ENCODE measurements at regions not wholly inside any gene's neighbourhood (a gene's known extent, or its start where the extent isn't known, plus 50 kb on each side); places are given as distances from the start of the nearest gene placed in this dataset.

- DNase-seq, result no peak
These were observed 180.6 kb downstream of the FOXO1 start for GRCh38 chr13:40485611-40486517.

DNA sequence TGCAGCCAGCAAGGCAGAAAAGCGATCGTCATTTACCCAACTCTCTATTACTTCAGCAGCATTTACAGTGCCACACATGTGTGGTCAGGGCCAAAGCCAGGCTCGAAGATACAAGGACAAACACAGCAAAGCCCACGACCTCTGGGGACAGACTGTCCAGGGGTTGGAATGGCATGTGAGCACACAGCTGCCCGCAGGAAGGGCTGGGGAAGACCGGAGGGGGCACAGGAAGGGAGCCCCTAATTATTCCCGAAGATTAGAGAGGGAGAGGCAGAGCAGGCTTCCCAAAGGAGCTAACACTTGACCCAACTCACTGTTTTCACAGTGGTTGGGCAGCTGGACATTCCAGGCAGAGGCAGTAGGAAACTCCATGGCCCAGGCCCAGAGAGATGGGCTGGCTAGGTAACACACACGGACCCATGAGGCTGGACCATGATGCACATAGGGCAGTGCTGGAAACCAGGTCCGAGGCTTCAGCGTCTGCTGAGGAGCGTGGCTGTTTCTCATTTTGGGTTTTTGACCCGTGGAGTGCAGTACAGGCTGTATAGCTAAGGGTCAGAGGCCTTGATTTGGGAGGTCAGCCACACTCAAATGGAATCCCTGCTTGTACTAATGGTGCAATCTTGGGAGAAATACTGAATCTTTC, 179.8 kb downstream of the FOXO1 start:
- DNase-seq, result no peak

GRCh38 chr13:40488869-40489391, 177.5 kb downstream of the FOXO1 start:
- no peak for DNase-seq

- DNase-seq, result peak in 7 of 58 donors; percentile 12 to 43 (median 18)
These were observed 176.2 kb downstream of the FOXO1 start for GRCh38 chr13:40490086-40490758.

GRCh38 chr13:40492511-40492910, 173.9 kb downstream of the FOXO1 start:
- peak in 1 of 58 donors; percentile 7 for DNase-seq

DNA sequence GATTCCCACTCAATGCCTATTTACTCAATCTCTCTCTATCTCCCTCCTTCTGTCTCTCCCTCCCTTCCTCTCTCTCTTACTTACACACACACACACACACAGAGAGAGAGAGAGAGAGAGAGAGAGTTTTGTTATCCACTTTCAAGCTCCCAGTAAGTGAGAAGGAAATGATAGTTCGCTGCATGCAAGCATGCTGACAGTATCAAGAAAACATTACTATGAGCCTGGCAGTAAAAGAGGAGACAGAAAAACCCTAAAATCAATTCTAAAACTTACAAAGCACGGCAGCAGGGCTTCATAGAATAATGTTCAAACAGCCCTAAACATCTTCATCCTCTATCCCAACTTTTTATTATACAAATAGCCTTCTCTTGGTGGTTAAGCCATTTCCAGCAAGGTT, 171.9 kb downstream of the FOXO1 start:
- no peak for DNase-seq

GRCh38 chr13:40494946-40495620, 171.4 kb downstream of the FOXO1 start:
- no peak for DNase-seq

DNA sequence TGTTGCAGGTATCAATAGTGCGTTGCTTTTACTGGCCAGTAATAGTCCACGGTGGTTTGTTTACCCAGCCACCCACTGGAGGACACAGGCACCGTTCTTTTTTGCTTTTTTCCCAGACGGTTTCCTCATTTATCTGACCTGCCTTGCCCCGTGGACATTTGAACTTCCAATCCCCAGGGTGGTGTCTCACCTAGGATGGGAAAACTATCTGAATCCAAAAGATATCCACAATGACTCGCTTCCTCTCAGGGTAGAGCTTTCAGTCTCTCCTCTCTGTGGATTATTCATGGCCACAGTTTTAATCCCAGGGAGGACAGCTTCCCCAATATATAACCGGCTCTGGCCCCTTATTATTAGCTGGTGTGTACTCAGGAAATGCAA, 170.8 kb downstream of the FOXO1 start:
- no peak for DNase-seq

- DNase-seq, result no peak
These were observed 170.2 kb downstream of the FOXO1 start for GRCh38 chr13:40496035-40496810.

DNA sequence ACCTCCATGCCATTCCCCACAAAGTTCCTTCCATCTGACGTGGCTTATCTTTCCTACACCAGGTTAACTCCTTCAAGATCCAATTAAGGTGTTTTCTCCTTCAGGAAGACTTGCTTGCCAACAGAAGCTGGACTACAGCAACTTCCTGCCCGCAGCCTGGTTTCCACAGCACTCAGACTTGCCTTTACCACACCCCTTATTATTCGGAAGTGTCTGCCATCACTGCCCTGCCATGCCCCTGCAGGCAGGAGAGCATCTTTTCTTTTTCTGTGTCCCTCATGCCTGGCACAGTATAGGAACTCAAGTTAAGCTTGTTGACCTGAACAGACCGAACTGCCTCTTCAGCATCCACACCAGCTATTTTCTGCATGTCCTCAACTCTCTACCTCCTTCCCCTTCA, 168.0 kb downstream of the FOXO1 start:
- DNase-seq, result no peak

DNA sequence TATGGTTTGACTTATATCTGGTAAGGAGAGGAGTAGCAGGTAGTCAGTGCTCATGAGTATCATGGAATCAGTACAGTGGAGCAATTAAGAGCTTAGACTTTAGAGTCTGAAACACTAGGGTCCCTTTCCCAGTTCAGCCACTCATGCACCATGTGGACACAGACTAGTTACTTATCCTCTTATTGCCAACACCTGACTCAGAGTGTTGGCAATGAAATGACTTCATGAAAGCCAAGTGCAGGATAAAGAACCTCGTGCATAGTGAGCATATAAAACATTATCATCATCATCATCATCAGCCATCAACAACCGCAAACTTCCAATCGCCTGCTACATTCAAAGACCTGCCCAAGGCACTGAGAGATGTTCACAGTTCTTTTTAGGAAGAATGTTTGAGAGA, 164.2 kb downstream of the FOXO1 start:
- DNase-seq, result no peak

DNA sequence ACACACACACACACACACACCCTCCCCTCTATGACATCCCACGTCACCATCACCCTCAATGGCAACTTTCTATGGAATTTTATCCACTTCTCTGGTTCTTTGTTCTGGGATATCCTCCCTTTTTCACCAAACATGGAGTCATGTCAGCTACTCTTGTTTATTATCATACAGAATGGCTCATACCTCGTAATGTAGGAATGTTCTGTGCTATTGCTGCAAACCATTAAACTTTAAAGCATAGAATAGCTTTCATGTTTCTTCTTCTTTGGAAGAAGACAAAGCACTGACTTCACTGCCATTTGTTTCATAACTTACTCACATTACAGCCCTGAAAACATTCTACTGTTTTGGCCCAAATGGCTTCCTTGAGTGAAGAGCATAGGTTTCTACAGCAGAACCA, 163.4 kb downstream of the FOXO1 start:
- no peak for DNase-seq

DNA sequence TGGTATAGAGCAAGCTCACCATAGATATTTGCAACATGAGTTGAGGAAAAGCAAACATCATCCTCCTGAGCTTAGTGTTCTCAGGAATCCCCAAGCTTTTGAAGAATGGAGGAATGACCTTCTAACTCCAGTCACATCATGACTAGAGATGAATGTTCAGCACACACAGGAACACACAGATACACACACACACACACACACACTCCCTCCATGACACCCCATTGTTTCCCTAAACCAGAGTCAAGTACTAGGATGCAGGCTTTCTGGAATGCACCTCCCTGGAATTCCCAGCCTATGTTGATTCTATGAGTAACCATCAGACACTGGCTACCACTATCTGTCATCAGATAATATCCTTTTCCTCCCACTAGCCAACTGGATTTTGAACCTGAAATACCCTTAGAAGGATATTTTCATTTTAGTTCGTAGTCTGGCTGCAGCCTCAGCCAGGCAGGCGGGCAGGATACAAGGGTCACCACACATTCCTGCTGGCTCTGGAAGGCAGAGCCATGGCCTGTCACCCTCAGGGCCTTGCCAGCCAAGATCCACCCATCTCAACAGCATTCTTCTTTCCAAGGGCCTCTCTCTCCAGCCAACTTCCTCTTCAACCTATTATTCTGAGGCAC, 162.4 kb downstream of the FOXO1 start:
- peak in 9 of 58 donors; percentile 7 to 48 (median 15) for DNase-seq

- no peak for DNase-seq
These were observed 161.8 kb downstream of the FOXO1 start for GRCh38 chr13:40504641-40505040.

DNA sequence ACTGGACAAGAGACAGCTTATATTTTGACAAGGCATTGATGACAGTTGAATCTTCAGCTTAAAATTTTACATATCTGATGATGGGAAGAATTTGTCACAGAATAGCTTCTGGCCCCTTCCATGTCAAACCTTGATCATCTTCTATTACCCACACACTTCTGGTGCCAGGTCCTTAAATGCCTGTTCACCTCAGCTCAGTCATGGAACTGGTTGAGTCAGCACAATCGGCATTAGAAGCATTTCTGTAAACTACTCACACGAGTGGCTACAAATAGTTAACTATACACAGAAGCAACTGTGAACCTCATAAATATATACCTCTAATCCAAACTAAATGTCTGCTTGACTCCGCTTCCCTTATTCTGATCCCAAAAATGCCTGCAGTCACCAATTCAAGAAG, 161.2 kb downstream of the FOXO1 start:
- DNase-seq, result no peak
